H1 (cell line): ENCODE measurements at regions not wholly inside any gene's neighbourhood (a gene's known extent, or its start where the extent isn't known, plus 50 kb on each side); places are given as distances from the start of the nearest gene placed in this dataset.
A peak's percentile ranks its signal among the peaks of the same experiment; 100 is the strongest.

Experiments
- CTCF ChIA-PET: fragments of 300-600 bp; sonication (Branson Sonifier 250); formaldehyde crosslinking; loops from one replicate; lab custom pipeline; 2021; ENCODE audit not compliant: partially characterized antibody; lab: Charles Lee
- POLR2A ChIA-PET: fragments of 300-600 bp; sonication (Branson Sonifier 250); formaldehyde crosslinking; loops from one replicate; lab custom pipeline; 2021; ENCODE audit warnings: inconsistent platforms; ENCODE audit not compliant: partially characterized antibody; lab: Charles Lee
- DNase-seq, 2 experiments: peaks; one replicate each; pipeline versions ENCODE4 v3.0.0 to v3.0.0-alpha.2; 2010 to 2022; ENCODE audit warnings: low spot score in 2 of 2, low read depth in 1 of 2, mixed read lengths in 1 of 2
- FAIRE-seq: peaks from 2 replicates; lab custom pipeline; 2011; peaks lifted over from hg19 to GRCh38; lab: Jason Lieb, UNC
- H2AFZ ChIP-seq: 2 replicates; pipeline ENCODE4 v1.8.1; 2012; ENCODE audit warnings: low read length, inconsistent platforms
- H2AK5ac ChIP-seq: 2 replicates; pipeline ENCODE4 v1.6.1; 2013; ENCODE audit warnings: low read depth, low read length
- H2BK120ac ChIP-seq: replicated peaks from 2 replicates; pipeline ENCODE3; 2013; ENCODE audit warnings: low read depth, low read length, inconsistent platforms
- H2BK12ac ChIP-seq: 2 replicates; pipeline ENCODE4 v1.6.1; 2013; ENCODE audit warnings: low read depth, low read length
- H2BK15ac ChIP-seq: 2 replicates; pipeline ENCODE4 v1.6.1; 2013; ENCODE audit warnings: low read length
- H2BK20ac ChIP-seq: 2 replicates; pipeline ENCODE4 v1.6.1; 2013; ENCODE audit warnings: low read length
- H2BK5ac ChIP-seq: 2 replicates; pipeline ENCODE4 v1.6.1; 2013; ENCODE audit warnings: low read depth, low read length
- H3K14ac ChIP-seq: 2 replicates; pipeline ENCODE4 v1.6.1; 2013; ENCODE audit warnings: inconsistent platforms; ENCODE audit not compliant: insufficient read length
- H3K18ac ChIP-seq: 2 replicates; pipeline ENCODE4 v1.6.1; 2013; ENCODE audit warnings: low read length; ENCODE audit errors: extremely low read depth
- H3K23ac ChIP-seq: 2 replicates; pipeline ENCODE4 v1.6.1; 2013; ENCODE audit warnings: inconsistent platforms; ENCODE audit not compliant: insufficient read length
- H3K23me2 ChIP-seq: 2 replicates; pipeline ENCODE4 v1.6.1; 2013; ENCODE audit warnings: low read depth, low read length
- H3K27ac ChIP-seq: 2 replicates; pipeline ENCODE4 v1.6.1; 2011; ENCODE audit warnings: low read depth, low read length, inconsistent platforms
- H3K27me3 ChIP-seq, 4 experiments: replicated peaks in 1 of 4; 1 replicate in 1 of 4; 2 replicates in 3 of 4; pipeline versions ENCODE4 v1.6.1 to v1.8.1; 2011 to 2013; ENCODE audit warnings: low read length in 3 of 4, mild to moderate bottlenecking in 3 of 4, inconsistent platforms in 2 of 4, mixed read lengths in 2 of 4, moderate library complexity in 1 of 4; ENCODE audit not compliant: control insufficient read depth in 3 of 4, insufficient read depth in 3 of 4; ENCODE audit errors: extremely low read depth in 1 of 4
- H3K36me3 ChIP-seq, 4 experiments: 2 replicates each; pipeline versions ENCODE4 v1.6.1 to v1.8.1; 2011 to 2013; ENCODE audit warnings: mild to moderate bottlenecking in 4 of 4, low read length in 3 of 4, moderate library complexity in 2 of 4, control low read depth in 1 of 4, inconsistent platforms in 1 of 4; ENCODE audit not compliant: insufficient read depth in 4 of 4, control insufficient read depth in 2 of 4
- H3K4ac ChIP-seq: replicated peaks from 2 replicates; pipeline ENCODE3; 2013; ENCODE audit warnings: low read length, low read depth, mixed read lengths, inconsistent platforms; ENCODE audit not compliant: insufficient read length
- H3K4me1 ChIP-seq, 4 experiments: replicated peaks in 1 of 4; 1 replicate in 1 of 4; 2 replicates in 3 of 4; pipeline versions ENCODE4 v1.6.1 to v1.8.1; 2011 to 2013; ENCODE audit warnings: low read length in 3 of 4, inconsistent platforms in 2 of 4, mixed read lengths in 1 of 4; ENCODE audit not compliant: insufficient read depth in 4 of 4, control insufficient read depth in 3 of 4
- H3K4me2 ChIP-seq, 2 experiments: 2 replicates each; pipeline versions ENCODE4 v1.6.1 to v1.8.1; 2011 to 2013; ENCODE audit warnings: low read depth in 2 of 2, low read length in 2 of 2, control low read depth in 1 of 2, inconsistent platforms in 1 of 2, mild to moderate bottlenecking in 1 of 2; ENCODE audit not compliant: insufficient read depth in 1 of 2
- H3K4me3 ChIP-seq, 4 experiments: fragments of 200-600, 300-600 bp in 1 of 4; sonication (generic), shearing (Covaris generic), sonication (Bioruptor Twin) in 1 of 4; 2 replicates each; pipeline versions ENCODE4 v1.5.1 to v1.8.1; 2011 to 2016; ENCODE audit warnings: low read length in 4 of 4, low read depth in 3 of 4, control low read depth in 2 of 4, inconsistent platforms in 2 of 4, mild to moderate bottlenecking in 2 of 4, mixed read lengths in 1 of 4, moderate library complexity in 1 of 4; ENCODE audit not compliant: insufficient read depth in 2 of 4; ENCODE audit errors: extremely low read depth in 1 of 4
- H3K56ac ChIP-seq: replicated peaks from 2 replicates; pipeline ENCODE3; 2013; ENCODE audit warnings: low read depth, mild to moderate bottlenecking, mixed read lengths, low read length, inconsistent platforms; ENCODE audit not compliant: insufficient read length
- H3K79me1 ChIP-seq: 2 replicates; pipeline ENCODE4 v1.6.1; 2013; ENCODE audit warnings: low read depth, low read length, control low read depth
- H3K79me2 ChIP-seq, 2 experiments: 2 replicates each; pipeline versions ENCODE4 v1.6.1 to v1.8.1; 2012 to 2013; ENCODE audit warnings: low read length in 2 of 2, mild to moderate bottlenecking in 2 of 2, inconsistent platforms in 1 of 2; ENCODE audit not compliant: insufficient read depth in 2 of 2, control insufficient read depth in 1 of 2
- H3K9ac ChIP-seq, 4 experiments: replicated peaks in 1 of 4; 1 replicate in 1 of 4; 2 replicates in 3 of 4; pipeline versions ENCODE4 v1.6.1 to v1.8.1; 2011 to 2013; ENCODE audit warnings: low read depth in 3 of 4, low read length in 3 of 4, control low read depth in 2 of 4, mild to moderate bottlenecking in 2 of 4, moderate library complexity in 2 of 4, inconsistent platforms in 1 of 4; ENCODE audit errors: extremely low read depth in 1 of 4
- H3K9me3 ChIP-seq, 2 experiments: 2 replicates each; pipeline versions ENCODE4 v1.6.1 to v1.8.1; 2012 to 2013; ENCODE audit warnings: mild to moderate bottlenecking in 2 of 2, moderate library complexity in 2 of 2, control low read depth in 1 of 2, inconsistent platforms in 1 of 2, low read depth in 1 of 2, low read length in 1 of 2, mixed read lengths in 1 of 2; ENCODE audit not compliant: insufficient read depth in 2 of 2
- H4K20me1 ChIP-seq, 2 experiments: replicated peaks in 1 of 2; 2 replicates each; pipeline versions ENCODE3 to v1.8.1; 2011 to 2013; ENCODE audit warnings: inconsistent platforms in 2 of 2, low read length in 2 of 2, mild to moderate bottlenecking in 1 of 2; ENCODE audit not compliant: insufficient read depth in 2 of 2, control insufficient read depth in 1 of 2
- H4K5ac ChIP-seq: 2 replicates; pipeline ENCODE4 v1.6.1; 2013; ENCODE audit warnings: low read length, low read depth, mixed read lengths, inconsistent platforms; ENCODE audit not compliant: insufficient read length
- H4K8ac ChIP-seq: 2 replicates; pipeline ENCODE4 v1.8.0; 2013; ENCODE audit warnings: mild to moderate bottlenecking, moderate library complexity, low read length, inconsistent platforms; ENCODE audit not compliant: insufficient read depth; ENCODE audit errors: extremely low read depth
- H4K91ac ChIP-seq: replicated peaks from 2 replicates; pipeline ENCODE3; 2013; ENCODE audit warnings: low read length, mixed read lengths, inconsistent platforms; ENCODE audit not compliant: insufficient read length
- PHF8 ChIP-seq: fragments of 200-600 bp; sonication (generic); conservative IDR thresholded peaks from 2 replicates; pipeline ENCODE4 v1.7.1; 2012; ENCODE audit warnings: low read depth, mild to moderate bottlenecking, inconsistent platforms, low read length, moderate library complexity
- POU5F1 ChIP-seq: IDR thresholded peaks from 2 replicates; pipeline ENCODE4 v1.6.1; 2011; ENCODE audit warnings: low read depth, mild to moderate bottlenecking, low read length, moderate library complexity
- RFX5 ChIP-seq: IDR thresholded peaks from 2 replicates; pipeline ENCODE4 v1.6.1; 2011; ENCODE audit warnings: low read depth, low read length, improper control_type of control experiment, borderline replicate concordance
- WGBS, 2 experiments: shearing (Covaris generic) in 1 of 2; methylation state at CpG; one replicate each; pipeline versions ENCODE4 v1.1.6 to v1.1.7; 2013 to 2015; ENCODE audit warnings: low lambda C conversion rate in 2 of 2, mixed read lengths in 2 of 2, inconsistent platforms in 1 of 2, low coverage in 1 of 2, missing lambda C conversion rate in 1 of 2; ENCODE audit not compliant: insufficient replicate concordance in 2 of 2, insufficient coverage in 1 of 2, insufficient read length in 1 of 2; ENCODE audit errors: extremely low coverage in 1 of 2, missing lambda C conversion rate in 1 of 2; 5-methylcytosine and 5-hydroxymethylcytosine counted together
- TF ChIP-seq, protein P1 (sequence below), 3 experiments: IDR thresholded peaks; 1 replicate in 2 of 3; 2 replicates in 1 of 3; pipeline versions ENCODE4 v1.5.1 to v1.6.1; 2011; ENCODE audit warnings: low read length in 3 of 3, mild to moderate bottlenecking in 3 of 3, inconsistent platforms in 2 of 3, low read depth in 1 of 3, moderate library complexity in 1 of 3; ENCODE audit not compliant: insufficient read depth in 1 of 3; ENCODE audit errors: control extremely low read depth in 1 of 3

DNA sequence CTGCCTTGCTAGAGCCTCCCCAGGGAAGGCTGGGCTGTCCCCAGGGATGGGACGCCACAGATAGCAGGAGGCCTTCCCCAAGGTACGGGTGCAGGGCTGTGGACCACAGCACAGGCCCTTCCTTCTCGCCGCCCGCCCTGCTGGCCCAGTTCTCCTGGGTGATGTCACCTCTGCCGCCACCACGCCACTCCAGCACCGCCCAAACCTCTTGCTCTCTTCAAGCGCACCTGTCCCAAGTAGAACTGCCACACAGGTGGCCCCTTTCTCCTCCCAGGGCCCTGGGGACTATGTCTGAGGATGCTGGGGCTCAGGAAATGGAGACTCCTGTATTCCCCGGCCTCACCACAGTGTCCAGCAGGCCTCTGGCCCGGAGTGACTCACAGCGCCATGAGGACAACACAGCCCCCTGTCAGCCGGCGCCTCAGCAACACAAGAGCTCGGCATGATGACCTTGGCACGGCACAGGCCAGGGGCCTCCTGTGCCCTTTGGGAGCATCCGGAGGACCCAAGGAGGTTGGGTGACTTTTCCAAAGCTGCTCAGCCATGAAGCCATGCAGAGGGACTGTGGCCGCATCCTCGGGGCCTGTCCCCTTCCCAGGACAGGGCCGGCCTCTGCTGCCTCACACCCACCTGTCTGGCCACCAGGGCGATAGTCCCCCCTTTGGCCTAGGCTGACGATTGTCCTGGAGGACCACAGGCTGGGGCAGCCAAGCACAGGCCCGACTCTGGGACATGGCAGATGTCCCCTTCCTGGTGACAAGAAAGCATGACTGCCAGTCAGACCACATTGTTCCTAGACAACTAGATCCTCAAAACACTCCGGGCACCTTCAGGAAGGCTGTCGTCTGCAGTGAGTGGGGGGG lies 1023.5 kb downstream of the BRD1 start:
- no peak overlapping the region for H3K27ac ChIP-seq
- no peak overlapping the region for H3K4me2 ChIP-seq
- H3K79me2 ChIP-seq, result no peaks in the 10 kb centered on the region
- no peak overlapping the region for H2AFZ ChIP-seq
- no peaks in the 10 kb centered on the region for H4K20me1 ChIP-seq
- no peak overlapping the region for H2AK5ac ChIP-seq
- DNase-seq (no peak), FAIRE-seq (no peak)
- H3K23me2 ChIP-seq, result peaks cover 3% of the 10 kb centered on the region; the same call in 1 of the 2 replicates
- 93% methylated on average over 17 of the region's 25 CpGs; no CpG with 5 or more reads in 1 of the 2 experiments for WGBS, 2 experiments
- H2BK15ac ChIP-seq, result no peak overlapping the region
- no peak overlapping the region for H3K14ac ChIP-seq
- H3K4me3 ChIP-seq, result no peak overlapping the region
- no peak overlapping the region for H2BK5ac ChIP-seq
- ChIA-PET POLR2A (no interaction called here), CTCF (no interaction called here)
- H4K5ac ChIP-seq, result no peak overlapping the region
- H3K9ac ChIP-seq, result no peak overlapping the region
- no peak overlapping the region for H3K23ac ChIP-seq
- H4K8ac ChIP-seq, result peak overlapping the region; percentile 51; the same call in 1 of the 2 replicates
- no peak for TF ChIP-seq POU5F1
- TF ChIP-seq, protein P1, sequence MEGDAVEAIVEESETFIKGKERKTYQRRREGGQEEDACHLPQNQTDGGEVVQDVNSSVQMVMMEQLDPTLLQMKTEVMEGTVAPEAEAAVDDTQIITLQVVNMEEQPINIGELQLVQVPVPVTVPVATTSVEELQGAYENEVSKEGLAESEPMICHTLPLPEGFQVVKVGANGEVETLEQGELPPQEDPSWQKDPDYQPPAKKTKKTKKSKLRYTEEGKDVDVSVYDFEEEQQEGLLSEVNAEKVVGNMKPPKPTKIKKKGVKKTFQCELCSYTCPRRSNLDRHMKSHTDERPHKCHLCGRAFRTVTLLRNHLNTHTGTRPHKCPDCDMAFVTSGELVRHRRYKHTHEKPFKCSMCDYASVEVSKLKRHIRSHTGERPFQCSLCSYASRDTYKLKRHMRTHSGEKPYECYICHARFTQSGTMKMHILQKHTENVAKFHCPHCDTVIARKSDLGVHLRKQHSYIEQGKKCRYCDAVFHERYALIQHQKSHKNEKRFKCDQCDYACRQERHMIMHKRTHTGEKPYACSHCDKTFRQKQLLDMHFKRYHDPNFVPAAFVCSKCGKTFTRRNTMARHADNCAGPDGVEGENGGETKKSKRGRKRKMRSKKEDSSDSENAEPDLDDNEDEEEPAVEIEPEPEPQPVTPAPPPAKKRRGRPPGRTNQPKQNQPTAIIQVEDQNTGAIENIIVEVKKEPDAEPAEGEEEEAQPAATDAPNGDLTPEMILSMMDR (IDR thresholded peaks at IDR 0.05; ENCODE audit: control extremely low read depth in 1 of 3, insufficient read depth in 1 of 3, low read depth in 1 of 3, low read length in 3 of 3), result peak in 2 of 3 experiments; percentile 14 to 21; a peak in 2 of 4 replicates
- no peak for TF ChIP-seq PHF8
- no peak for TF ChIP-seq RFX5
- no peak overlapping the region for H4K91ac ChIP-seq
- no peaks in the 10 kb centered on the region for H3K9me3 ChIP-seq
- no peaks in the 10 kb centered on the region for H3K36me3 ChIP-seq
- no peak overlapping the region for H3K18ac ChIP-seq
- no peak overlapping the region for H3K56ac ChIP-seq
- no peaks in the 10 kb centered on the region for H3K4me1 ChIP-seq
- H3K4ac ChIP-seq, result no peak overlapping the region
- H2BK12ac ChIP-seq, result no peak overlapping the region
- H2BK120ac ChIP-seq, result no peak overlapping the region
- no peaks in the 10 kb centered on the region for H3K27me3 ChIP-seq
- H3K79me1 ChIP-seq, result no peaks in the 10 kb centered on the region
- H2BK20ac ChIP-seq, result no peak overlapping the region
